ENCODE measurements at regions not wholly inside any gene's neighbourhood (a gene's known extent, or its start where the extent isn't known, plus 50 kb on each side); places are given as distances from the start of the nearest gene placed in this dataset.
"Not testable (repeated sequence)": the region's sequence is repeated elsewhere in the genome, so short reads cannot be mapped to it uniquely, and the experiment has no call there.

GRCh38 chrX:13518126-13518525, 51.3 kb upstream of the EGFL6 start:
- no peak for DNase-seq (ENCODE audit: low read depth in 2 of 3, low spot score in 1 of 3)

- DNase-seq (ENCODE audit: low read depth in 2 of 3, low spot score in 1 of 3): no peak
Measured at GRCh38 chrX:13515211-13515930, 54.0 kb upstream of the EGFL6 start.

GRCh38 chrX:13511944-13512330, 57.5 kb upstream of the EGFL6 start:
- DNase-seq (ENCODE audit: low read depth in 2 of 3, low spot score in 1 of 3): no peak

GRCh38 chrX:13511241-13511943, 58.0 kb upstream of the EGFL6 start:
- no peak for DNase-seq (ENCODE audit: low read depth in 2 of 3, low spot score in 1 of 3)

- no peak for DNase-seq (ENCODE audit: low read depth in 2 of 3, low spot score in 1 of 3)
Measured at GRCh38 chrX:13507893-13508292, 61.5 kb upstream of the EGFL6 start.

- DNase-seq (ENCODE audit: low read depth in 2 of 3, low spot score in 1 of 3): peak in 2 of 3 donors; percentile 32 to 42
Measured at GRCh38 chrX:13506574-13506973, 62.8 kb upstream of the EGFL6 start.

- no peak for DNase-seq (ENCODE audit: low read depth in 2 of 3, low spot score in 1 of 3)
Measured at GRCh38 chrX:13502590-13502989, 66.8 kb upstream of the EGFL6 start.

GRCh38 chrX:13499736-13500135, 69.7 kb upstream of the EGFL6 start:
- no peak for DNase-seq (ENCODE audit: low read depth in 2 of 3, low spot score in 1 of 3)

GRCh38 chrX:13498238-13498637, 71.2 kb upstream of the EGFL6 start:
- DNase-seq (ENCODE audit: low read depth in 2 of 3, low spot score in 1 of 3): no peak

- no peak for DNase-seq (ENCODE audit: low read depth in 2 of 3, low spot score in 1 of 3)
Measured at GRCh38 chrX:13495232-13495631, 74.2 kb upstream of the EGFL6 start.

- DNase-seq (ENCODE audit: low read depth in 2 of 3, low spot score in 1 of 3): no peak
Measured at GRCh38 chrX:13494562-13494961, 74.8 kb upstream of the EGFL6 start.

- DNase-seq (ENCODE audit: low read depth in 2 of 3, low spot score in 1 of 3): no peak
Measured at GRCh38 chrX:13493659-13494058, 75.7 kb upstream of the EGFL6 start.

GRCh38 chrX:13492286-13492685, 77.1 kb upstream of the EGFL6 start:
- no peak for DNase-seq (ENCODE audit: low read depth in 2 of 3, low spot score in 1 of 3)

- no peak for DNase-seq (ENCODE audit: low read depth in 2 of 3, low spot score in 1 of 3)
Measured at GRCh38 chrX:13491061-13491460, 78.3 kb upstream of the EGFL6 start.

GRCh38 chrX:13489454-13489853, 79.9 kb upstream of the EGFL6 start:
- no peak for DNase-seq (ENCODE audit: low read depth in 2 of 3, low spot score in 1 of 3)

GRCh38 chrX:13487731-13488505, 81.5 kb upstream of the EGFL6 start:
- DNase-seq (ENCODE audit: low read depth in 2 of 3, low spot score in 1 of 3): peak in 1 of 3 donors; percentile 42

GRCh38 chrX:13485167-13485566, 84.2 kb upstream of the EGFL6 start:
- DNase-seq (ENCODE audit: low read depth in 2 of 3, low spot score in 1 of 3): no peak

GRCh38 chrX:13483773-13484172, 85.6 kb upstream of the EGFL6 start:
- DNase-seq (ENCODE audit: low read depth in 2 of 3, low spot score in 1 of 3): no peak

GRCh38 chrX:13482746-13483541, 86.5 kb upstream of the EGFL6 start:
- no peak for DNase-seq (ENCODE audit: low read depth in 2 of 3, low spot score in 1 of 3)

- DNase-seq (ENCODE audit: low read depth in 2 of 3, low spot score in 1 of 3): not testable (repeated sequence)
Measured at GRCh38 chrX:13480780-13481179, 88.6 kb upstream of the EGFL6 start.

- DNase-seq (ENCODE audit: low read depth in 2 of 3, low spot score in 1 of 3): no peak
Measured at GRCh38 chrX:13479452-13479813, 90.0 kb upstream of the EGFL6 start.

Data from stimulated activated CD4-positive, alpha-beta T cell treated with anti-CD3 and anti-CD28 coated beads, Interleukin-12 subunit alpha, Interleukin-12 subunit beta, amount 100 ng/mL, for 48 hours (primary cell).